Osteoblast (primary cell): ENCODE measurements at regions not wholly inside any gene's neighbourhood (a gene's known extent, or its start where the extent isn't known, plus 50 kb on each side); places are given as distances from the start of the nearest gene placed in this dataset.
"Not testable (repeated sequence)": the region's sequence is repeated elsewhere in the genome, so short reads cannot be mapped to it uniquely, and the experiment has no call there.

Experiments used
- DNase-seq: peaks from one replicate; pipeline ENCODE4 v3.0.0; 2011; ENCODE audit warnings: low spot score, mixed read lengths; ENCODE audit not compliant: insufficient read length; ENCODE audit errors: missing footprints
- H2AFZ ChIP-seq: 2 replicates; pipeline ENCODE4 v1.6.0; 2011; ENCODE audit warnings: mild to moderate bottlenecking, low read length
- H3K27ac ChIP-seq: 2 replicates; pipeline ENCODE4 v1.5.1; 2011; ENCODE audit warnings: mild to moderate bottlenecking, low read depth, low read length, moderate library complexity
- H3K27me3 ChIP-seq: 2 replicates; pipeline ENCODE4 v1.6.0; 2012; ENCODE audit warnings: mild to moderate bottlenecking, control low read depth, inconsistent platforms, low read length, moderate library complexity; ENCODE audit not compliant: insufficient read depth
- H3K36me3 ChIP-seq: 2 replicates; pipeline ENCODE4 v1.5.1; 2011; ENCODE audit warnings: mild to moderate bottlenecking, low read length, control low read depth, moderate library complexity; ENCODE audit not compliant: insufficient read depth
- H3K4me1 ChIP-seq: 2 replicates; pipeline ENCODE4 v1.5.1; 2011; ENCODE audit warnings: mild to moderate bottlenecking, low read length, control low read depth, moderate library complexity; ENCODE audit not compliant: insufficient read depth
- H3K4me2 ChIP-seq: 2 replicates; pipeline ENCODE4 v1.6.0; 2011; ENCODE audit warnings: mild to moderate bottlenecking, low read length; ENCODE audit not compliant: insufficient read depth
- H3K4me3 ChIP-seq: fragments of 200-600 bp; sonication (generic); 3 replicates; pipeline ENCODE4 v1.5.1; 2012; ENCODE audit warnings: mild to moderate bottlenecking, low read length, inconsistent platforms; ENCODE audit not compliant: insufficient read depth
- H3K79me2 ChIP-seq: 2 replicates; pipeline ENCODE4 v1.6.0; 2012; ENCODE audit warnings: mild to moderate bottlenecking, low read length, control low read depth, inconsistent platforms; ENCODE audit not compliant: insufficient read depth
- H3K9me3 ChIP-seq: 2 replicates; pipeline ENCODE4 v1.5.1; 2011; ENCODE audit warnings: low read depth, low read length, control low read depth
- H4K20me1 ChIP-seq: 2 replicates; pipeline ENCODE4 v1.6.0; 2012; ENCODE audit warnings: mild to moderate bottlenecking, low read length, control low read depth; ENCODE audit not compliant: insufficient read depth
- CTCF ChIP-seq: IDR thresholded peaks from 2 replicates; pipeline ENCODE4 v1.5.1; 2011; ENCODE audit warnings: mild to moderate bottlenecking, low read depth, low read length, moderate library complexity; ENCODE audit errors: extremely low read depth

- Histone ChIP-seq H3K79me2 (no peaks in the 10 kb centered on the region), H3K36me3 (no peaks in the 10 kb centered on the region), H3K4me2 (no peak overlapping the region), H3K27me3 (no peaks in the 10 kb centered on the region), H2AFZ (no peak overlapping the region), H4K20me1 (no peaks in the 10 kb centered on the region), H3K27ac (no peak overlapping the region), H3K4me3 (no peak overlapping the region), H3K9me3 (no peaks in the 10 kb centered on the region), H3K4me1 (peaks cover 6% of the 10 kb centered on the region)
- no peak for DNase-seq
- TF ChIP-seq CTCF = no peak
Measured at GRCh38 chr16:10261077-10261476, 78.8 kb upstream of the GRIN2A start.

GRCh38 chr16:10261526-10261925 is 79.3 kb upstream of the GRIN2A start:
- not testable (repeated sequence) for H3K4me3 ChIP-seq, H3K27ac ChIP-seq, H3K4me1 ChIP-seq, H3K9me3 ChIP-seq, DNase-seq, H3K4me2 ChIP-seq, H3K36me3 ChIP-seq, H3K79me2 ChIP-seq, H3K27me3 ChIP-seq, H4K20me1 ChIP-seq, H2AFZ ChIP-seq

GRCh38 chr16:10262377-10263132 is 80.3 kb upstream of the GRIN2A start:
- H2AFZ ChIP-seq = no peak overlapping the region
- no peak for DNase-seq
- H4K20me1 ChIP-seq = no peaks in the 10 kb centered on the region
- H3K4me3 ChIP-seq = no peak overlapping the region
- H3K27me3 ChIP-seq = no peaks in the 10 kb centered on the region
- H3K9me3 ChIP-seq = no peaks in the 10 kb centered on the region
- H3K4me2 ChIP-seq = no peak overlapping the region
- H3K27ac ChIP-seq = no peak overlapping the region
- no peak for TF ChIP-seq CTCF
- H3K79me2 ChIP-seq = no peaks in the 10 kb centered on the region
- H3K4me1 ChIP-seq = no peaks in the 10 kb centered on the region
- H3K36me3 ChIP-seq = no peaks in the 10 kb centered on the region

GRCh38 chr16:10265770-10266615 is 83.8 kb upstream of the GRIN2A start:
- Histone ChIP-seq H3K79me2 (no peaks in the 10 kb centered on the region), H2AFZ (no peak overlapping the region), H3K4me1 (no peaks in the 10 kb centered on the region), H3K27me3 (no peaks in the 10 kb centered on the region), H3K9me3 (no peaks in the 10 kb centered on the region), H4K20me1 (no peaks in the 10 kb centered on the region), H3K4me3 (no peak overlapping the region), H3K36me3 (no peaks in the 10 kb centered on the region), H3K27ac (no peak overlapping the region), H3K4me2 (no peak overlapping the region)
- no peak for TF ChIP-seq CTCF
- DNase-seq = no peak
